ENCODE measurements at regions not wholly inside any gene's neighbourhood (a gene's known extent, or its start where the extent isn't known, plus 50 kb on each side); places are given as distances from the start of the nearest gene placed in this dataset.
"Not testable (repeated sequence)": the region's sequence is repeated elsewhere in the genome, so short reads cannot be mapped to it uniquely, and the experiment has no call there.

GRCh38 chr6:78243519-78243918 is 590.7 kb downstream of the MEI4 start:
- DNase-seq: no peak

- DNase-seq: no peak
Observed at GRCh38 chr6:78251931-78252330, 599.1 kb downstream of the MEI4 start.

- DNase-seq: no peak
Observed at GRCh38 chr6:78253618-78254017, 600.8 kb downstream of the MEI4 start.

- no peak for DNase-seq
Observed at GRCh38 chr6:78259935-78260334, 607.1 kb downstream of the MEI4 start.

- DNase-seq: not testable (repeated sequence)
Observed at GRCh38 chr6:78260427-78260826, 606.9 kb upstream of the IRAK1BP1 start.

GRCh38 chr6:78268591-78269452 is 598.5 kb upstream of the IRAK1BP1 start:
- no peak for DNase-seq

GRCh38 chr6:78300885-78301284 is 566.5 kb upstream of the IRAK1BP1 start:
- no peak for DNase-seq

GRCh38 chr6:78302411-78302810 is 564.9 kb upstream of the IRAK1BP1 start:
- no peak for DNase-seq

DNA sequence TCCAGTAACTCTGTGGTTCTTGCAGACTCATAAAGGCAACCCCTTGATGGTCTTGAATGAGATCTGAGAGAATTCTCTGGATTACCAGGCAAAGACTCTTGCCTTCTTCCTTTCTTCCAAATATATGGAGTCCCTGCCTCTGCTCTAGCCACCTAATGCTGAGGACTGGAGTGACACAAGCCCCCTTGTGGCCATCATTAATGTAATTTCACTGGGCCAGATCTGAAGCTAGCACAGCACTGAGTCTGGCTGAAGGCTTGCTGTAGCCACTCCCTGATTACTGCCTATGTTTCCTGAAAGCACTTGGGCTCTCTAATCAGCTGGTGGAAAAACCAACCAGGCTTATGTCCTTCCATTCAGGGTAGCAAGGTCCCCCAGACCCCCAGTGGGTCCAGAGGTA is 559.3 kb upstream of the IRAK1BP1 start:
- DNase-seq: no peak

DNA sequence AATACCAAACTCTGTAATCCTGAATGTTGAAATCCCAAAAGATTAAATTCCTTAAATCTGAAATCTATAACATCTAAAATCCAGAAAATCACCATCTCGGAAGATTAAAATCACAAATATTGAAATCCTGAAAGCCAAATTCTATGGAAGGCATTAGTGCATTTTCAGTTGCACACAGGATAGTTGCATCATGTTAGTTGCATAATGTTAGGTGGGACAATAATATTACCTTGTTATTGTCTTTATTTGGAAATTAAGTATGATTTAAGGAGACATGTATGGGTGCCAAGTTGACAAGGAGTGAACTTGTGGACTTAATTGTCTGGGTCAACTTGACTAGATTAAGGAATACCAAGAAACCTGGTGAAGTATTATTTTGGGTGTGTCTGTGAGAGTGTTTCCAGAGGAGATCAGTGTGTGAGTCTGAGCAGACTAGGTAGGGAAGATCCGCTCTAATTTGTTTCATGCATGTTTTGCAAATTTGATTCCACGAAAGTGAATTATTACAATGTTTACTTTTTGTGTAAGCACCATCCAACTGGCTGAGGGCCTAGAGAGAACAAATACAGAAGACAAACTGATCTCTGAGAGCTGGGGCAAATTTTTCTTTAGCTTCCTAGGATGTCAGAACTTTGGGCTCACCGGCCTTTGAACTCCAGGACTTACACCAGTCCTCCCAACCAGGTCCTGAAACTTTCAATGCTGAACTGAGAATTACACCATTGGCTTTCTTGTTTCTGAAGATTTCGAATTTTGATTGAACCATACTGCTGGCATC is 545.1 kb upstream of the IRAK1BP1 start:
- DNase-seq: no peak

- DNase-seq: no peak
Observed at GRCh38 chr6:78324213-78324612, 543.1 kb upstream of the IRAK1BP1 start.

DNA sequence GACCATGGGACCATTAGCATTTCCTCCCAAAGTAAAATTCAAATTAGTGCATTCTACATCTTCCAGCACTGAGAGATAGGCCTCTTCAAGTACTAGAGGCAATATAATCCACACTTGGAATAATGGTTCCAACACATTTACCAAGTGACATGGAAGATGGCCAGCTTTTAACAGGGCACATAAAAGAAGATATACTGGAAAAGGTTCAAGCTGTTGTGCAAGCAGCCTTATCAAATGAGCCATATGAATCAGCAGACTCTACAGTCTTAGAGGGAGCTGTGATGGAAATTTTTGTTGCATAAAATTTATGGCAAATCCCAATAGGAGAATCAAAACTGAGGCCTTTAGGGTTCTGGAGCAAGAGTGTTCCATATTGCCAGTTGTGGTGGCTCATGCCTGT is 526.6 kb upstream of the IRAK1BP1 start:
- no peak for DNase-seq

DNA sequence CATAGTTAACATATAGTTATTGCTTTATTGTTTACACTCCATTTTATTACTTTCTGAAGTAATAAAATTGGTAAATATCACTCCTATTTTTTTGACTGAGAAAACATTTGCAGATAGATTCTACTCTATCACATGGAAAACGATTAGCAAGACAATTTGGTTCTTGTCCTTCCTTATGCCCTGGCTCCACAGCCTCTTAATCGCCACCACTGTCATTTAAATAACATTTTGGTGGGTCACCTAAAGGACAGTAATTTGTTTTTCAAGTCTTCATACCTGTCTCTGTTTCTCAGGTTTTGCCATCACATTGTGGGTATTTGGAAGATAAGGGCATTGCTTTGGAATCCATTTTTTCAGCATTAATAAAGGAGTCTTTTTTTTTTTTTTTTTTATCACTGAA is 521.5 kb upstream of the IRAK1BP1 start:
- DNase-seq: no peak

DNA sequence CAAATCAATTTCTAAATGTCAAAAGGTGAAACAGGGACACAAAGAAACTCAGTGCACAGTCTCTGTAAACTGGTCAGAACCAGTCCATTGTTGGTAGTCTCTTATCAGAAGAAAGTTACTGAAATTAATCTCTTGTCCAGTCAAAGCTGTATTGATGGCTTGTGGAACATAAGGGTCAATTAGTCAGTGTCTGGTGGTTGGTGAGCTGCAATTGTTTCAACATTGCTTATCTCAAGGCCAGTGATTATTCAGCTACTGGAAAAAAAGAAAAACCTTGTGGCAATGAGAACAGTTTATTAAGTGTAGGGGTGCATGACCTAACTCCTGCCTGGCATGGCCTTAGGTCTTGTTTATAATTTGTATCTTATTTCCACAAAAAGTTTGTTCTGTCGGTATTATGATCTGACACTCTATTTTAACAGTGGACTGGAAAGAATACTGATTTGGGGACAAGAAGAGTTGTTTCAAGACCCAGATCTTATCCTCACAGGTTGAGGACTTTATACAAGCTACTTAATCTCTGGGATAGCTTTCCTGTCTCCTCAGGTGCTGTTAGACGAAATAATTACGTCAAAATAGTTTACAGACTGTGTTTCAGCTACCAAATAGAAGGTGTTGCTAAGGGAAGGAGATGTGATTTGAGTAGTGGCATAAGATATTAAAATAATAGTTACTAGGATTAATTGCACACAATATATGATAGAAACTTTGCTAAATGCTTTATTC is 520.0 kb upstream of the IRAK1BP1 start:
- no peak for DNase-seq

DNA sequence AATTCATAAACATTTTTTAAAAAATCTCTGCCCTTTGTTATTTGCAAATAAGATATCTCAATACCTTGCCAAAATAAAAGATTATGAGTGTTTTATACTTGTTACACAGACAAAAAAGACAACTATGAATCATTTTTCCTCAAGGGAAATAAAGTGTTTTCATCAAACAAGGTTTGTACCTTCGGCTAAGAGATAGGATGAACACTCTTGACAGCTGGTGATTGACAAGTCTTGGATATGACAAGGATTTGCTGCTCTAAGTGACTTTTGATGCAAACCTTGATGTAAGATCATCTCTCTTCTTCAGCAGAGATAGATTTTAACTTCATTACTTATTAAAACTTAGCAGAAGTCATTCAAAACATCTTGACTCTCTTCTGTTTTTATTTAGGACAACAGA is 514.3 kb upstream of the IRAK1BP1 start:
- no peak for DNase-seq

DNA sequence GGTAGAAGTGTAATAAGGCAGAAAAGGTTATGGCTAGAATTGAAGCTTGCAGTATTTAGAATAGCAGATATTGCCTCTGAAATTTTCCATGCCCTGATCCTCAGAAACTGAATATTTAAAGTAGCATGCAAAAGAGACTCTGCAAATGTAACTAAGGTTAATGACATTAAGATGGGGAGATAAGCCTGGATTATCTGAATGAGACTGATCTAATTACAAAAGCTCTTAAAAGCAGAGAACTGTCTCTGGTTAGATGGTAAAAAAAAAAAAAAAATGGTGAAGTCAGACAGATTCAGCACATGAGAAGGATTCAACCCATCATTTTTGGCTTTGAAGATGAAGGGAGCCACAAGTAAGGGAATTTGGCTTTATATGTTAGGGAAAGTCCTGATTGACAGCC is 503.7 kb upstream of the IRAK1BP1 start:
- no peak for DNase-seq

DNA sequence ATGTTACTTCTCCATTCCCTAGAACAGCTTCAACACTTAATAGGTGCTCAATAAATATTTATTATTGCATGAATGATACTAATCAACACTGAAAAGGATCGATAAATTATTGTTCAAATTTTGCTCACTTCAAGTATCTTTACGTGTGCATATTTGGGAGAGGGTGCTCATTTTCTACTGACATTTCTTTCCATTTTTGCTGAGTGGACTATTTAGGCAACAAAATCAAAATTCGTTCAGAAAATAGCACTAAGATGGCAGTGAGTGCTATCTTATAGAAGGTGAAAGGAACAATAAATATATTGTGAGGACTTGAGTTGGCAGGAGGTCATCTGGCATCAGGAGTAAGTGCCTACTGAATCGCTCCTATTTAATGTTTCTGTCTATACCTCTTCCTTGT is 501.9 kb upstream of the IRAK1BP1 start:
- DNase-seq: no peak

- no peak for DNase-seq
Observed at GRCh38 chr6:78377056-78377455, 490.3 kb upstream of the IRAK1BP1 start.

- DNase-seq: no peak
Observed at GRCh38 chr6:78379982-78380381, 487.4 kb upstream of the IRAK1BP1 start.

GRCh38 chr6:78380541-78380940 is 486.8 kb upstream of the IRAK1BP1 start:
- DNase-seq: no peak

DNA sequence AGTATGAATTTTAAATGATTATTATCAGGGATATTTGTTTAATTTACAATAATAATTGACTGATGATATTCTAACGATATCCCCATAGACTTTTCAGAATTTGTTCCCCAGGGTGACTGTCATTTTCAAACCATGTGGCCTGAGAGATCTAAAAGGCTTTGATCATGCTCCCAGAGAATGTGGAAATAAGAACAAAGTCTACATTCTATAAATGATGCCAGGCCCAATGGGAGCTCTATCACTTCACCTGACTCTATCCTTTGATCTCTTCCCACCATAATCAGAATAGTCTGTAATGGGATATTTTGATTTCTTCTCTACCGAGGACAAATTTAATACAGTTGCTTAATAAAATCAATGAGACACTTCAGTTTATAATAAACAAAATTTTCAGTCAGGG is 483.4 kb upstream of the IRAK1BP1 start:
- DNase-seq: no peak

DNA sequence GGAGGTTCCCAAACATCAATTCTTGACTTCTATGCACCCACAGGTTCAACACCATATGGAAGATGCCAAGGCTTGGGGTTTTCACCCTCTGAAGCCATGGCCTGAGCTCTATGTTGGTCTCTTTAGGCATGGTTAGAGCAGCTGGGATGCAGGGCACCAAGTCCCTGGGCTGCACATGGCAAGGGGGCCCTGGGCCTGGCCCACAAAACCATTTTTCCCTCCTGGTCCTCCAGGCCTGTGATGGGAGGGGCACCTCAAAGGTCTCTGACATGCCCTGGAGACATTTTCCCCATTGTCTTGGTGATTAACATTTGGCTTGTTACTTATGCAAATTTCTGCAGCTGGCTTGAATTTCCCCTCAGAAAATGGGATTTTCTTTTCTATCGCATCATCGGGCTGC is 480.5 kb upstream of the IRAK1BP1 start:
- DNase-seq: not testable (repeated sequence)

DNA sequence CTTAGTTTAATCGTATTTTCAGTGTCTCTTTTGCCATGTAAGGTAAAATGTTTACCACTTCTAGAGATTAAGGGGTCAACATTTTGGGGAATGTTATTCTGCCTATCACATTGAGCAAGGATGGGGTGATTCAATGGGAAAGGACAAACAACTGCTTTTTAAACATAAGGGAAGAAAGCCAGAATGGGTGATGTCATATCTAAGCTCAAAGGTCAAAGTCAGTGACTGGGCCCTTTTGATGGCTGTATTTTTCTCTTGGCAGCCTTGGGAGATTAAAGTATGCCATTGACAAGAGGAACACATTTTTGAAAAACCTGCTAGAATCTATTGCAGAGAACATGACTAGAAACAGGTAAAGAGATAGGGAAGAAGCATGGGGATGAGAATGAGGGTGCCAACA is 477.3 kb upstream of the IRAK1BP1 start:
- no peak for DNase-seq

GRCh38 chr6:78397499-78397898 is 469.9 kb upstream of the IRAK1BP1 start:
- no peak for DNase-seq
